ENCODE measurements at regions not wholly inside any gene's neighbourhood (a gene's known extent, or its start where the extent isn't known, plus 50 kb on each side); places are given as distances from the start of the nearest gene placed in this dataset.
A peak's percentile ranks its signal among the peaks of the same experiment; 100 is the strongest.

- no peak overlapping the region for H3K27ac ChIP-seq
- intact Hi-C loops (cut with micrococcal nuclease; ENCODE audit: unreplicated experiment) = loop anchor here (10.0 kb wide), 1 partner anchor 229 kb away; no protein-coding TSS in a partner anchor
- CTCF ChIA-PET = no interaction called here
Observed at GRCh38 chr11:109934151-109934550, 159.0 kb upstream of the ZC3H12C start.

GRCh38 chr11:109936661-109937180 is 156.5 kb upstream of the ZC3H12C start:
- Histone ChIP-seq H3K27me3 (ENCODE audit: insufficient read depth, low read depth) (no peaks in the 10 kb centered on the region), H4K20me1 (ENCODE audit: insufficient read depth) (no peaks in the 10 kb centered on the region), H3K79me2 (ENCODE audit: low read depth) (no peaks in the 10 kb centered on the region), H3K36me3 (ENCODE audit: low read depth) (no peaks in the 10 kb centered on the region), H2AFZ (no peak overlapping the region), H3K4me3 (no peak overlapping the region), H3K9me2 (ENCODE audit: insufficient read depth) (no peaks in the 10 kb centered on the region), H3K4me1 (replicated peaks; ENCODE audit: insufficient read depth) (peaks cover 11% of the 10 kb centered on the region; the same call in 1 of the 2 replicates), H3K4me2 (no peak overlapping the region), H3F3A (ENCODE audit: insufficient read depth, low read depth) (no peaks in the 10 kb centered on the region), H3K9me3 (ENCODE audit: insufficient read depth, low read depth) (no peaks in the 10 kb centered on the region), H3K27ac (no peak overlapping the region)
- BruUV-seq (replicated peaks) = no TSS peak
- ChIA-PET POLR2A (ENCODE audit: unreplicated experiment) (no interaction called here), CTCF (no interaction called here)
- intact Hi-C loops (cut with micrococcal nuclease; ENCODE audit: unreplicated experiment) = loop anchor here (10.0 kb wide), 1 partner anchor 232 kb away; no protein-coding TSS in a partner anchor
- peak in 1 of 2 experiments; percentile 16 for DNase-seq
- TF ChIP-seq EZH2 (IDR thresholded peaks at IDR 0.05; ENCODE audit: low read depth) = no peak
- TF ChIP-seq CTCF (conservative IDR thresholded peaks at IDR 0.05) = no peak

More at GRCh38 chr11:109934151-109934550, 159.0 kb upstream of the ZC3H12C start:
- H3K4me3 ChIP-seq = no peak overlapping the region
- H3K27me3 ChIP-seq (ENCODE audit: insufficient read depth, low read depth) = no peaks in the 10 kb centered on the region
- H3K36me3 ChIP-seq (ENCODE audit: low read depth) = no peaks in the 10 kb centered on the region
- no peaks in the 10 kb centered on the region for H3K9me3 ChIP-seq (ENCODE audit: insufficient read depth, low read depth)
- no peaks in the 10 kb centered on the region for H3F3A ChIP-seq (ENCODE audit: insufficient read depth, low read depth)
- no peaks in the 10 kb centered on the region for H3K4me1 ChIP-seq (replicated peaks; ENCODE audit: insufficient read depth)
- BruUV-seq (replicated peaks) = no TSS peak
- H2AFZ ChIP-seq = no peak overlapping the region
- DNase-seq = peak in 1 of 2 experiments; percentile 28
- H3K4me2 ChIP-seq = no peak overlapping the region
- POLR2A ChIA-PET (ENCODE audit: unreplicated experiment) = no interaction called here
- TF ChIP-seq CTCF (conservative IDR thresholded peaks at IDR 0.05) = no peak
- no peak for TF ChIP-seq EZH2 (IDR thresholded peaks at IDR 0.05; ENCODE audit: low read depth)
- no peaks in the 10 kb centered on the region for H4K20me1 ChIP-seq (ENCODE audit: insufficient read depth)
- H3K79me2 ChIP-seq (ENCODE audit: low read depth) = no peaks in the 10 kb centered on the region
- no peaks in the 10 kb centered on the region for H3K9me2 ChIP-seq (ENCODE audit: insufficient read depth)

- no peak overlapping the region for H2AFZ ChIP-seq
- H3K4me3 ChIP-seq = no peak overlapping the region
- no peak overlapping the region for H3K27ac ChIP-seq
- POLR2A ChIA-PET (ENCODE audit: unreplicated experiment) = no interaction called here
- H3K4me1 ChIP-seq (replicated peaks; ENCODE audit: insufficient read depth) = peaks cover 11% of the 10 kb centered on the region; the same call in 1 of the 2 replicates
- 0 out of 2 replicates have a peak, but pooled peaks cover 3% of the 10 kb centered on the region for H3K9me3 ChIP-seq (ENCODE audit: insufficient read depth, low read depth)
- H4K20me1 ChIP-seq (ENCODE audit: insufficient read depth) = no peaks in the 10 kb centered on the region
- H3K4me2 ChIP-seq = no peak overlapping the region
- peak in 1 of 2 experiments; percentile 17 for DNase-seq
- no peak for TF ChIP-seq EZH2 (IDR thresholded peaks at IDR 0.05; ENCODE audit: low read depth)
- H3K9me2 ChIP-seq (ENCODE audit: insufficient read depth) = no peaks in the 10 kb centered on the region
- H3K79me2 ChIP-seq (ENCODE audit: low read depth) = no peaks in the 10 kb centered on the region
- H3F3A ChIP-seq (ENCODE audit: insufficient read depth, low read depth) = no peaks in the 10 kb centered on the region
- BruUV-seq (replicated peaks) = no TSS peak
- CTCF ChIA-PET = no interaction called here
- intact Hi-C loops (cut with micrococcal nuclease; ENCODE audit: unreplicated experiment) = loop anchor here (10.0 kb wide), 1 partner anchor 233 kb away; no protein-coding TSS in a partner anchor
- H3K27me3 ChIP-seq (ENCODE audit: insufficient read depth, low read depth) = no peaks in the 10 kb centered on the region
- H3K36me3 ChIP-seq (ENCODE audit: low read depth) = no peaks in the 10 kb centered on the region
Observed at GRCh38 chr11:109937968-109938367, 155.2 kb upstream of the ZC3H12C start.

Measured in PC-9 (cell line).